ENCODE measurements at regions not wholly inside any gene's neighbourhood (a gene's known extent, or its start where the extent isn't known, plus 50 kb on each side); places are given as distances from the start of the nearest gene placed in this dataset.

DNA sequence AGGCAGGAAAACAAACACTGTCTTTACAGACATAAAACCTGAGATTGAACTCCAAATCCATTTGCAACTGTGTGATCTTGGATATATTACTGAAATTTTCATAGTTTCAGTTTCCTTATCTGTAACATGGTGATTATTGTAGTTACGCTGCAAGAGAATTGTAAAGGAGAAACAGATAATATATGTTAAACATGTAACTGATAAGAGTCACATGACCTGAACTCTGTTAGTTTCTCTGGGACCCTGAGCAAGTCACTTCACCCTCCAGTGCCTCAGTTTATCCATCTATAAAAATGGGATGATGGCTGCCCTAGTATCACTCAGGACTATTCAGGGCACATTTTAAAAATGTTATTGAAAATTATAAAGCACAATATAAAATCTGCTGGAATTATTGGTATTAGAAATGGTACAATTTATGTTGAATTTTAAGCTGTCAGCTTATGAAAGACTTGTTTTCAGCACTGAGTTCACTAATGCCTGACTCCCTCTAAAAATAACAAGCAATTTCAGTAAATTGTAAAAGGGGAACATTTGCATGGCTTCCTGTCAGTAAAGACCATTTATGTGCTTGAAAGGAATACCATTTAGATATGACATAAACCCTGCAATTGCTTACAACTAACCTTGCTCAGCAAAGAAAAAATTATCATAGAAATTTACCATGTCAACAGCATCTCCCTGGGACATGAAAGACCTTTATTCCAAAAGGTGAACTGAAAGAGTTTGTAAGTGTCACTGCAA, 393.5 kb downstream of the RAD51AP2 start:
- Mint-ChIP-seq H3K4me3 (ENCODE audit: unreplicated experiment) (no peak overlapping the region), H3K4me1 (ENCODE audit: unreplicated experiment) (no peaks in the 10 kb centered on the region), H3K27ac (ENCODE audit: unreplicated experiment) (no peak overlapping the region), H3K36me3 (ENCODE audit: unreplicated experiment) (no peaks in the 10 kb centered on the region), H3K9me3 (ENCODE audit: unreplicated experiment) (no peaks in the 10 kb centered on the region), H3K27me3 (ENCODE audit: unreplicated experiment) (no peaks in the 10 kb centered on the region)
- TF ChIP-seq CTCF (IDR thresholded peaks at IDR 0.05) = no peak
- DNase-seq (ENCODE audit: extremely low spot score, unreplicated experiment) = no peak

DNA sequence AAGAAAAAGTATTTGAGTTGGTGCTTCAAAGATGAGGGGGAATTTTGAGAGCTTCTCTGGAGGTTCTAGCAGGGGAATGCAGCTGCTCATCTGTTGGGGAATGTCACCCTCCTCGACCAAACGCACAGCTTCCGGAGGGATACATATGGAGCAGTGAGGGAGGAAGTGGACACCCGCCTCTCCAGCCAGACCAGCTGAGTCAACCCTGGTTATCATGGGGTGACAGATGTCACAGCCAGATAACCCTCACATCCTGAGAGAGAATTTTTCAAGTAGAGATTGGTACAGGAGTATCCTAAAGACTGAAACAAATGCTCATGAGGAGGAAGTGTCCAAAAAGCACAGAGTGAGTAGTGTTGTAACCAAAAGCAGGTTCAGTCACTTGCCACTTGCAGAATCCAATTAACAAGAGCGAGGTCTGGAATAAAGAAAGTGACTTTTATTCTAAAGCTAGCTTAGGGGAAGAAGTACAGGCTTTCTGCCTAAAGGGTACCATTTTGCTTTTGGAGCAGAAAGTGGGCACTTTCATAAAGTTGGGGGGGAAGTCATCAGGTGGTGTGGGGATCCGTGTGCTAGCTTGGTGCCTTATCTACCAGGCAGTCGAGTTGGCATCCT, 395.2 kb downstream of the RAD51AP2 start:
- H3K4me3 Mint-ChIP-seq (ENCODE audit: unreplicated experiment) = no peak overlapping the region
- H3K9me3 Mint-ChIP-seq (ENCODE audit: unreplicated experiment) = no peaks in the 10 kb centered on the region
- no peaks in the 10 kb centered on the region for H3K27me3 Mint-ChIP-seq (ENCODE audit: unreplicated experiment)
- no peak overlapping the region for H3K27ac Mint-ChIP-seq (ENCODE audit: unreplicated experiment)
- no peaks in the 10 kb centered on the region for H3K4me1 Mint-ChIP-seq (ENCODE audit: unreplicated experiment)
- no peaks in the 10 kb centered on the region for H3K36me3 Mint-ChIP-seq (ENCODE audit: unreplicated experiment)
- TF ChIP-seq CTCF (IDR thresholded peaks at IDR 0.05) = no peak
- no peak for DNase-seq (ENCODE audit: extremely low spot score, unreplicated experiment)

GRCh38 chr2:17115466-17115865, 402.8 kb downstream of the RAD51AP2 start:
- no peak for DNase-seq (ENCODE audit: extremely low spot score, unreplicated experiment)
- Mint-ChIP-seq H3K27me3 (ENCODE audit: unreplicated experiment) (no peaks in the 10 kb centered on the region), H3K9me3 (ENCODE audit: unreplicated experiment) (no peaks in the 10 kb centered on the region), H3K27ac (ENCODE audit: unreplicated experiment) (no peak overlapping the region), H3K4me1 (ENCODE audit: unreplicated experiment) (no peaks in the 10 kb centered on the region), H3K36me3 (ENCODE audit: unreplicated experiment) (no peaks in the 10 kb centered on the region), H3K4me3 (ENCODE audit: unreplicated experiment) (no peak overlapping the region)
- TF ChIP-seq CTCF (IDR thresholded peaks at IDR 0.05) = no peak

DNA sequence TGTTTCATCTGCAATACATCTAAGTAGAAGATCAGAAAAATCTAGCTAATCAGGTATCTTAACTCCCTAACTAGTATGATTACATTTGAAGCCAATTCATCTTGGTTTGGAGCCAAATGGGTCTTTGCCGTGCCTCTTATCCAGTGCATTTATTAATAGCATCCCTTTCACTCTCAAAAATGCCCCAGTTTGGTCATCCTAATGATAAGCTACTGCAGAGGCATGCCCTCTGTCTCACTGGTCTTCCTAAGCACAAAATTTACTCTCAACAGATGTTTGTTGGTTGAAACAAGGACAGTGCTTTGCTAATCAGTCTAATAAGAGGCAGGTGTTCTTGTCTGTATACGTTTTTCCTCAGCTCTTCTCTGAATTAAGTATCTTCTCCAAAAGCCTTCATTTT, 403.2 kb downstream of the RAD51AP2 start:
- no peaks in the 10 kb centered on the region for H3K4me1 Mint-ChIP-seq (ENCODE audit: unreplicated experiment)
- no peaks in the 10 kb centered on the region for H3K9me3 Mint-ChIP-seq (ENCODE audit: unreplicated experiment)
- DNase-seq (ENCODE audit: extremely low spot score, unreplicated experiment) = no peak
- H3K27me3 Mint-ChIP-seq (ENCODE audit: unreplicated experiment) = no peaks in the 10 kb centered on the region
- H3K36me3 Mint-ChIP-seq (ENCODE audit: unreplicated experiment) = no peaks in the 10 kb centered on the region
- no peak for TF ChIP-seq CTCF (IDR thresholded peaks at IDR 0.05)
- H3K4me3 Mint-ChIP-seq (ENCODE audit: unreplicated experiment) = no peak overlapping the region
- no peak overlapping the region for H3K27ac Mint-ChIP-seq (ENCODE audit: unreplicated experiment)

DNA sequence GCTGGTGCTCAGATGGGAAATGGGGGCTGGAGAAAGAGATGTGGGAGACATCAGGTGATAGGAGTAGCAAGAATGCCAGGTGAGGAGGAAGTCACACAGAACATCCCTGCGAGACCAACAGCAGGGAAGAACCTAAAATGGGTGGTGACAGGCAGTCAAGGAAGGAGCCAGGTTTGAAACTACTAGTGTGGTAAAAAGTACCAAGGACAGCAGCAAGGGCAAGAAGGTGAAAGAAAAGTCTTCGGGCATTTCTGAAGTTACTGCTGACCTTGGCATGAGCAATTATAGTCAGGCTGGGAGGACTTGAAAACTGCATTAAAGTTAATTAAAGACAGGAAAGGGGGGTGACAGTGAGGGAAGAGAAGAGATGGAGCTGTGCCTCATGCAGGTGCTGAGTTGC, 410.4 kb downstream of the RAD51AP2 start:
- H3K4me3 Mint-ChIP-seq (ENCODE audit: unreplicated experiment) = no peak overlapping the region
- no peaks in the 10 kb centered on the region for H3K9me3 Mint-ChIP-seq (ENCODE audit: unreplicated experiment)
- H3K27ac Mint-ChIP-seq (ENCODE audit: unreplicated experiment) = no peak overlapping the region
- DNase-seq (ENCODE audit: extremely low spot score, unreplicated experiment) = no peak
- TF ChIP-seq CTCF (IDR thresholded peaks at IDR 0.05) = no peak
- H3K36me3 Mint-ChIP-seq (ENCODE audit: unreplicated experiment) = no peaks in the 10 kb centered on the region
- H3K27me3 Mint-ChIP-seq (ENCODE audit: unreplicated experiment) = no peaks in the 10 kb centered on the region
- no peaks in the 10 kb centered on the region for H3K4me1 Mint-ChIP-seq (ENCODE audit: unreplicated experiment)

Data from osteocyte (in vitro differentiated cells).